Heart left ventricle (tissue), 13 donors: ENCODE measurements at regions not wholly inside any gene's neighbourhood (a gene's known extent, or its start where the extent isn't known, plus 50 kb on each side); places are given as distances from the start of the nearest gene placed in this dataset.

ENCODE experiments used
- CTCF ChIP-seq, 12 donors: fragments of 200-600 bp; sonication (generic) in 4 of 12; IDR thresholded peaks; one replicate each; pipeline versions ENCODE4 v1.5.0 to v1.8.0; 2018 to 2022; ENCODE audit warnings: antibody characterized with exemption in 12 of 12, mild to moderate bottlenecking in 5 of 12
- POLR2A ChIP-seq, 2 donors: fragments of 450-650 bp; IDR thresholded peaks; one replicate each; pipeline ENCODE4 v1.6.1; 2017; ENCODE audit warnings: antibody characterized with exemption in 2 of 2, mild to moderate bottlenecking in 2 of 2, moderate library complexity in 2 of 2
- donor health status: ischemic (EF 13 %, LVEDD 7.1; RV severe dilation, severe dysfunction).
- donor health status: DM: no; HTN: yes; CAD: no.
- donor health status: DM: no; HTN: no; CAD: no.
- donor health status: ischemic (EF 25% LVEDD 6.9; RV normal size, moderate dysfunction).
- donor health status: ischemic (EF 25% LVEDD 5.7; RV mildly dilated, moderate dysfunction).
- donor health status: ischemic (EF 35%, LVEDD 5.7; RV mildly dilated, moderate dysfunction).
- donor health status: nonischemic (EF 11% LVEDD 7.7; RV severe dilation, severe dysfunction).
- donor health status: DM: yes; HTN: yes; CAD: no.
- donor health status: PGD.
- donor health status: ischemic (EF 29% LVEDD 5.4; RV normal size, mild dysfunction).
- donor health status: nonischemic (EF 23%, LVEDD 6.1; RV moderate dilation, normal function).

- TF ChIP-seq CTCF (IDR thresholded peaks at IDR 0.05) (no peak), POLR2A (IDR thresholded peaks at IDR 0.05) (no peak)
Measured at GRCh38 chr4:155032521-155033229, 175.8 kb upstream of the NPY2R start.
